ENCODE measurements at regions not wholly inside any gene's neighbourhood (a gene's known extent, or its start where the extent isn't known, plus 50 kb on each side); places are given as distances from the start of the nearest gene placed in this dataset.
"Not testable (repeated sequence)": the region's sequence is repeated elsewhere in the genome, so short reads cannot be mapped to it uniquely, and the experiment has no call there.

DNA sequence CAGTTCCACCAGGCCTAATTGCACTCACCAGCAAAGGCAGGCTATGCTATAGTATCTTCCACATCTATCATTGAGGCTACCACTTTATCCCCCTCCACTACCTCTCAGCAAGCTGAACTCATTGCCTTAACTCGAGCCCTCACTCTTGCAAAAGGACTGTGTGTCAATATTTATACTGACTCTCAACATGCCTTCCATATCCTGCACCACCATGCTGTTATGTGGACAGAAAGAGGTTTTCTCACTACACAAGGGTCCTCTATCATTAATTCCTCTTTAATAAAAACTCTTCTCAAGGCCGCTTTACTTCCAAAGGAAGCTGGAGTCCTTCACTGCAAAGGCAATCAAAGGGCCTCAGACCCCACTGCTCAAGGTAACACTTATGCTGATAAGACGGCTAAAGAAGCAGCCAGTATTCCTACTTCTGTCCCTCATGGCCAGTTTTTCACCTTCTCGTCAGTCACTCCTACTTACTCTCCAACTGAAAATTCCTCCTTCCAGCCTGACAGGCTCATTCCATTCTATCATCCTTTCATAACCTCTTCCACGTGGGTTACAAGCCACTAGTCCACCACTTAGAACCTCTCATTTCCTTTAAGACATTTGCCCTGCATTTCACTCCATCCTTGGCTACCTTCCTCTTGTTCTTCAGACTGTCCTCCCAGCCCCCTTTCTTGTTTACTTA lies 1110.9 kb upstream of the TMEM132C start:
- H3K4me1 ChIP-seq (ENCODE audit: insufficient read depth, low read length); H3K27ac ChIP-seq (ENCODE audit: low read length); H3K36me3 ChIP-seq (ENCODE audit: insufficient read depth, low read depth, low read length); H3K9me3 ChIP-seq (ENCODE audit: insufficient read depth, low read depth, low read length); H3K4me3 ChIP-seq (ENCODE audit: low read length); H3K27me3 ChIP-seq (ENCODE audit: insufficient read depth, low read length); H3K9ac ChIP-seq (ENCODE audit: low read depth, low read length): not testable (repeated sequence)

DNA sequence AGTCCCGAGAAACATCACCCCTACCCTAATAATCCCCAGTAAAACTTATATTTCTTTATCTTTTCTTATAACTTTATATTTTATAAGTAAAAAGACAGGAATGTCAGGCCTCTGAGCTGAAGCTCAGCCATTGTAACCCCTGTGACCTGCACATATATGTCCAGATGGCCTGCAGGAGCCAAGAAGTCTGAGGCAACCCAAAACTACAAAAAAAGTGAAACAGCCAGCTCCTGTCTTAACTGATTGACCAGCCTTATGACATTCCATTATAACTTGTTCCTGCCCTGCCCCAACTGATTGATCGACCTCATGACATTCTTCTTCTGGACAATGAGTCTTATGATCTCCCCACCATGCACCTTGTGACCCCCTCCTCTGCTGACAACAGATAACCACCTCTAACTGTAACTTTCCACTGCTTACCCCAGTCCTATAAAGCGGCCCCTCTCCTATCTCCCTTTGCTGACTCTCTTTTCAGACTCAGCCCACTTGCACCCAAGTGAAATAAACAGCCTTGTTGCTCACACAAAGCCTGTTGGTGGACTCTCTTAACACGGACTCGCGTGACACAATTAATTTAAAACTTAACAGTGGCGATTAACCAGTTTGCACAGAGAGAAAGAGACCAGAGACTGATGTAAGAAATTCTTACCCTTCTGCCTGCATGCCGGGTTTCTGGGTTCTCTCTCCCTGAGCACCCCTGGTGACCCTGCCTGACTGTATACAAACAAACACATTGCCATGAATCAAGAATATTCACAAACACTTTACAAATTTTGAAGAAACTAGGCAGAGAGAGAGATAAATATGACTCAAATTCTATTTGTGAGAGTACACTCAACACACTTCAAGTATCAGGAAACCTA lies 1109.2 kb upstream of the TMEM132C start:
- H3K4me1 ChIP-seq (ENCODE audit: insufficient read depth, low read length); H3K27ac ChIP-seq (ENCODE audit: low read length); H3K36me3 ChIP-seq (ENCODE audit: insufficient read depth, low read depth, low read length); H3K4me3 ChIP-seq (ENCODE audit: low read length); H3K9ac ChIP-seq (ENCODE audit: low read depth, low read length); H3K27me3 ChIP-seq (ENCODE audit: insufficient read depth, low read length); H3K9me3 ChIP-seq (ENCODE audit: insufficient read depth, low read depth, low read length): not testable (repeated sequence)

DNA sequence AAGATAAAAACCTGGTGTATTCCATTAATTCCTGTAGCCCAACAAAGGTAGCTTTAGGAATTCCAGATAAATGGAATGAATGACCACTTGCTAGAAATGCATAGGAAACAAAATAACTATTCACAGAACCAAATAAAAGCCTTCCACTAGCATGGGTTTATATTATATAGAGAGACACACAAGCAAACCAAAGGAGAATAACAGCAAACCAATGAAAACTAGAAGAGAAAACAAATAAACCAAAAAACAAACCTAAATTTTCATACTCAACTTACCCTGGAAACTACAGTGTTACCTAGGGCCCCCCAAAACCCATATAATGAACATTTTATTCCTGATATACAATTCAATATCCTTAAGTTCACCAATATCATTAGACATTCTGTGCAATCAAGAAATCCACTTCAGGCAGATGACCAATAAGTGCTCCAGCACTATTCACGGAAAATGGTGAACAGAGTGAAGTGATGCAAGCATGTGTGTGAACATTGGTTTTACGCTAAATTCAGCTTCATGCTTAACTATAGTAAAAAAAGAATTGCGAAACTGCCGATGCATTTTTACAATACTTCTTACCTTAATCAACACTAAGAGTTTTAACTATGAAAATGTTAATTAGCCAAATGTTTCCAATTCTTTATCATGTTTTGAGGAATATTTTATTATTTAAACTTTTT lies 1108.4 kb upstream of the TMEM132C start:
- H3K36me3 ChIP-seq (ENCODE audit: insufficient read depth, low read depth, low read length) = no peaks in the 10 kb centered on the region
- H3K4me1 ChIP-seq (ENCODE audit: insufficient read depth, low read length) = peaks cover 3% of the 10 kb centered on the region; the same call in 1 of the 2 replicates
- no peak overlapping the region for H3K4me3 ChIP-seq (ENCODE audit: low read length)
- H3K27me3 ChIP-seq (ENCODE audit: insufficient read depth, low read length) = no peaks in the 10 kb centered on the region
- H3K9me3 ChIP-seq (ENCODE audit: insufficient read depth, low read depth, low read length) = no peaks in the 10 kb centered on the region
- H3K9ac ChIP-seq (ENCODE audit: low read depth, low read length) = no peak overlapping the region
- H3K27ac ChIP-seq (ENCODE audit: low read length) = no peak overlapping the region

DNA sequence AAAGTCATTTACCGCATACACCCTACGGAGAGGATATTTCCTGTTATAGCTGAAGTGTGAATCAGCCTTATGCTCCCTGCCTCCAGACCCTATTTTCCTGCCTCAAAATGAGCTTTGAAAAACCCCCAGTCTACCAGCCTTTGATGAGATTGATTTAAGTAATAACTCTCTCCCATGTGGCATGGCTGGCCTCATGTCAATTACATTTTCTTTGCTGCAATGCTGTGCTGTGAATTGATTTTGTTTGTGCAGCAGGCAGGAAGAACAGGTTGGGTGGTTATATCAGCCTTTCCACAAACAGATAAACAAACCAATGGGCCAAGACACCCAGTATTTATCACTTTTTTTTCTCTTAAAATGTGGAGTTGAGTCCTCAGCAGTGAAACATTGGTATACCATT lies 1105.5 kb upstream of the TMEM132C start:
- Histone ChIP-seq H3K4me1 (ENCODE audit: insufficient read depth, low read length) (peaks cover 3% of the 10 kb centered on the region; the same call in 1 of the 2 replicates), H3K9me3 (ENCODE audit: insufficient read depth, low read depth, low read length) (no peaks in the 10 kb centered on the region), H3K4me3 (ENCODE audit: low read length) (no peak overlapping the region), H3K36me3 (ENCODE audit: insufficient read depth, low read depth, low read length) (no peaks in the 10 kb centered on the region), H3K9ac (ENCODE audit: low read depth, low read length) (no peak overlapping the region), H3K27me3 (ENCODE audit: insufficient read depth, low read length) (no peaks in the 10 kb centered on the region), H3K27ac (ENCODE audit: low read length) (no peak overlapping the region)

DNA sequence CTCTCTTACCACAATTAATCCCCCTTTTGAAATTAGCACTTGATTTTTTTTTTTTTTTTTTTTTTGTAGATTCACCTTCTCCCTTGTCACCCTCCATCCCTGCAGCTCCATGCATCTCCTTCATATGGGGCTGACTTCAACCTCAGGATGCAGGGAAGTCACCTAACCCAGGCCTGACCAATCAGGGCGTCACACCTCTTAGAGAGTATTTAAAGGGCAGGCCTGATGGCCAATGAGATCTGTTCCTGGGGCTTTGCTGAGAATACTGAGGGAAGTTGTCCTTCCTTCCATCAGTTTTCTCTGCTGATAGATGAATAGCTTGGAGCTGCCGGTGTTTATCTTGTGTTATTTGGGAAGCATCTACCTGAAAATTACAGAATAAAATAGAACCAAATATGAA lies 1104.7 kb upstream of the TMEM132C start:
- Histone ChIP-seq H3K9ac (ENCODE audit: low read depth, low read length) (no peak overlapping the region), H3K9me3 (ENCODE audit: insufficient read depth, low read depth, low read length) (no peaks in the 10 kb centered on the region), H3K4me3 (ENCODE audit: low read length) (no peak overlapping the region), H3K4me1 (ENCODE audit: insufficient read depth, low read length) (peaks cover 3% of the 10 kb centered on the region; the same call in 1 of the 2 replicates), H3K27me3 (ENCODE audit: insufficient read depth, low read length) (no peaks in the 10 kb centered on the region), H3K36me3 (ENCODE audit: insufficient read depth, low read depth, low read length) (no peaks in the 10 kb centered on the region), H3K27ac (ENCODE audit: low read length) (no peak overlapping the region)

DNA sequence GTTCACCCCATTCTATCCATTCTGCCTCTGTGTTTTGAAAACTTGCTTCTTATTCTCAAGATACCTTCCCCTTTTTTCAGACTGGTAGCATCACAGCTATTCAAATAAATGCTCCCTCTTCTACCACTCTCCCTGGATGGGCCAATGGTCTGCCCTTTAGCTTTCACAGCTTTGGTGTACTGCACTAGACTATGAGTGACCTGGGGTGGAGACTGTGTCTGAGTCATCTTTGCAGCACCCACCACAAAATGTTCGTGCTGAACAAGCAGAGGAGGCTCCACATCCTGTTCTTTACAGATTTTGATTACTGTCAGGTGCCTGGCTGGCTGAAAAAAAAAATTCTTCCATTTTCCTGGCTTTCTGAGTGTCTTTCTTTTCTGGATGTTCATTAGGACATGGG lies 1104.1 kb upstream of the TMEM132C start:
- no peaks in the 10 kb centered on the region for H3K9me3 ChIP-seq (ENCODE audit: insufficient read depth, low read depth, low read length)
- H3K4me3 ChIP-seq (ENCODE audit: low read length) = no peak overlapping the region
- H3K9ac ChIP-seq (ENCODE audit: low read depth, low read length) = no peak overlapping the region
- H3K27me3 ChIP-seq (ENCODE audit: insufficient read depth, low read length) = no peaks in the 10 kb centered on the region
- H3K36me3 ChIP-seq (ENCODE audit: insufficient read depth, low read depth, low read length) = no peaks in the 10 kb centered on the region
- H3K27ac ChIP-seq (ENCODE audit: low read length) = no peak overlapping the region
- H3K4me1 ChIP-seq (ENCODE audit: insufficient read depth, low read length) = peaks cover 3% of the 10 kb centered on the region; the same call in 1 of the 2 replicates

DNA sequence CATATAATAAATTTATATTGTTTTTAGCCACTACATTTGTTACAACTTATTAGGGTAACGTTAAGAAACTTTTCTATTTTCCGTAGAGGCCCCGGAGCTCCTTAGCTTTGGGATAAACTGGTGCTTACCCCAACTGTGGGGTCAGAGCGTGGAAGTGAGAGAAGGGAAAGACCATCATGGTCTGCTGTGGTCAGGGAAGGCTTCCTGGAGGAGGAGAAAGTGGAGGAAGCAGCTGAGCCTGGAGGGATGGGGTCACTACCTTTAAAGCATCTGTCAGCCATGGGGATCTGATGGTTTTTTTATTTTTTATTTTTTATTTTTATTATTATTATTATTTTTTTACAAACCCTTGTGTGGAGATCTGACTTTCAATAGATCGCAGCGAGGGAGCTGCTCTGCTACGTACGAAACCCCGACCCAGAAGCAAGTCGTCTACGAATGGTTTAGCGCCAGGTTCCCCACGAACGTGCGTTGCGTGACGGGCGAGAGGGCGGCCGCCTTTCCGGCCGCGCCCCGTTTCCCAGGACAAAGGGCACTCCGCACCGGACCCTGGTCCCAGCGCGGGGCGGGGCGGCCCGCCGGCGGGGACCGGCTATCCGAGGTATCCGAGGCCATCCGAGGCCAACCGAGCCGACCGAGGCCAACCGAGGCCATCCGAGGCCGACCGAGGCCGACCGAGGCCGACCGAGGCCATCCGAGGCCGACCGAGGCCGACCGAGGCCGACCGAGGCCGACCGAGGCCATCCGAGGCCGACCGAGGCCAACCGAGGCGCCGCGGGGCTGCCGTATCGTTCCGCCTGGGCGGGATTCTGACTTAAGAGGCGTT lies 1101.2 kb upstream of the TMEM132C start:
- Histone ChIP-seq H3K4me1 (ENCODE audit: insufficient read depth, low read length) (peaks cover 3% of the 10 kb centered on the region; the same call in 1 of the 2 replicates), H3K36me3 (ENCODE audit: insufficient read depth, low read depth, low read length) (no peaks in the 10 kb centered on the region), H3K27ac (ENCODE audit: low read length) (no peak overlapping the region), H3K27me3 (ENCODE audit: insufficient read depth, low read length) (no peaks in the 10 kb centered on the region; the same call in 1 of the 2 replicates), H3K9ac (ENCODE audit: low read depth, low read length) (peak overlapping the region; percentile 68; the same call in 1 of the 2 replicates), H3K9me3 (ENCODE audit: insufficient read depth, low read depth, low read length) (no peaks in the 10 kb centered on the region), H3K4me3 (ENCODE audit: low read length) (peak overlapping the region; percentile 58)

DNA sequence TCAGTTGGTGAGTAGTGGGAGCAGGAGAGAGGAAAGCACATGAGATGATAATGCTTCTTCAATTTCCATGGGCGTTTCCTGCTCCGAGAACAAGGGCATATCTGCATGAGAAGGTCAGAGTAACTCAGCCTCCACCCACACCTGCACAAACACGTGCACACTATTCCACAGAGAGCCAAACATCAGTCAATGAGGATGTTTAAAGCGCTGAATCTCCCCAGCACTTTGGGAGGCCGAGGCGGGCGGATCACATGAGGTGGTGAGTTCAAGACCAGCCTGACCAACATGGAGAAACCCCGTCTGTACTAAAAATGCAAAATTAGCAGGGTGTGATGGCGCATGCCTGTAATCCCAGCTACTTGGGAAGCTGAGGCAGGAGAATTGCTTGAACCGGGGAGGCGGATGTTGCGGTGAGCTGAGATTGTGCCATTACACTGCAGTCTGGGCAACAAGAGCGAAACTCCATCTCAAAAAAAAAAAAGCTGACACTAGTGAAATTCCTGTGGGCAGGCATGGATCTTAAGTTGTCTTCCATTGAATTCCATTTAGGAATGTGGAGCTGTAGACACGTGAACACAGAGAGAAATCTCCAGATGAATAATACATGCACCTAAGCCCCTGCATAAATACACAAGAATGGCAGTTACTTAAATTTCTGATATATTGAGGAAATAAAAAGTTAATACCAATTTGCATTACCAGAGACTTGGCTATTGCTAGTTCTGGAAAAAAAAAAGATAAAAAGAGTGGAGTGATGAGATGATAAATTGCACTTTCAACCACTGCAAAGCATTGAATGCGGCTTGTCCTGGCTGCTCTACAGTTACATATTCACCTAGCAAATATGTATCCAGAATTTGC lies 1097.4 kb upstream of the TMEM132C start:
- Histone ChIP-seq H3K4me3 (ENCODE audit: low read length) (no peak overlapping the region), H3K27ac (ENCODE audit: low read length) (no peak overlapping the region), H3K27me3 (ENCODE audit: insufficient read depth, low read length) (no peaks in the 10 kb centered on the region; the same call in 1 of the 2 replicates), H3K9me3 (ENCODE audit: insufficient read depth, low read depth, low read length) (peaks cover 10% of the 10 kb centered on the region; the same call in 1 of the 2 replicates), H3K36me3 (ENCODE audit: insufficient read depth, low read depth, low read length) (no peaks in the 10 kb centered on the region), H3K9ac (ENCODE audit: low read depth, low read length) (no peak overlapping the region), H3K4me1 (ENCODE audit: insufficient read depth, low read length) (no peaks in the 10 kb centered on the region)

DNA sequence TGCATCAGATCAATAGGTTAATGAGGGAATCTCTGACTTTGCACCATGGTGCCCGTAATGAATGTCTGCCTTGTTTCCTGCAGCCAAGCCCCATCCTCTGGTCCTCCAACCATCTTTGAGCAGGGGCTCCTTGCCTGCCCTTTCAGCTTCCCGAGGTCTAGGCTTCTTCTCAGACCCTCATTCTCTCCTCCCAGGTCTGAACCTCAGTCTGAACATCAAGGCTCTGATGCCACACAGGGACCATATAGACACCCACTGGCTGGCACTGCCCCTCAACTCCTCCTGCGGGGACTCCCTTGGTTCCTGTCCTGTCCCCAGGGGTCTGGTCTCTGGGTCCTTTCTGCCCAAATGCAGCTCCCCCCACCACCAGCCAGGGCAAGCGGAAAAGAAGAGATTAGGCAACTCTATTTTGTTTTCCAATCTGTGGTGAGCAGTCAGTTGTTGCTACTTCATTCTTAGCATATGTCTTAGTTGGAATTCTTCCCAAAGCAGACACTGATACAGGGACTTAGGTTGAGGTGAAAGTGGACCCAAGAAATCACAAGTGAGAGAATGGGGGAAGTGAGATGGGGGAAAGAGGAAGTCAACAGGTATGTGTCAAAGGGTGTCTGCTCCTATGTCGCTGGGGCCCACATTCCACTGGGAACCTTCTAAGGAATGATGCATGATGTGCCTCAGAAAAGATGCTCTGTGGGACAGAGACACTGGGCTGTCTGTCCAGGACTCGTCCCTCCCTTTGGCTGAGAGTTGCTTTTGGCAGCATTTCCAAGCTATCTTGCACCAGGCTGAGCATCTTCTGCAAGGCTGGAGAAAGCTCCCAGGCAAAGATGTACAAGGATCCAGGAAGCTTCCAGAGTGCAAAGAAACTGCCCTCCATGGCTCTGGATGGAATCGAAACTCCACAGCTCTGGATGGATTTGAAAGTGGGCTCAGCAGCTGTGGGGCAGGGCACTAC lies 1096.5 kb upstream of the TMEM132C start:
- H3K36me3 ChIP-seq (ENCODE audit: insufficient read depth, low read depth, low read length) = no peaks in the 10 kb centered on the region

DNA sequence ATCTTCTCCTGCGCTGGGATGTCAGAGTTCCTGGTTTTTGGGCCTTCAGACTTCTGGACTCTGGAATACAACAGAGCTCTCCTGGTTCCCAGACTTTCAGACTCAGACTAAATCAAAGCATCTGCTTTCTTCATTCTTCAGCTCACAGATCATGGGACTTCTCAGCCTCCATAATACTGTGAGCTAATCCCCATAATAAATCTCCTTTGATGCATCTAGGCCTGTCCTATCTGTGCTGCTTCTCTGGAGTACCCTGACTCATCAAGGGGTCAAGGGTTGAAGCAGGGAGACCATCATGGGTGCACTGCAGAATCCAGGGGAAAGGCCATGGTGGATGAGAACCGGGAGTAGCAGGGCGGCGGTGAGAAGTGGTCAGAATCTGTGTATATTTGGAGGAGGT lies 1094.1 kb upstream of the TMEM132C start:
- Histone ChIP-seq H3K9me3 (ENCODE audit: insufficient read depth, low read depth, low read length) (peaks cover 28% of the 10 kb centered on the region), H3K36me3 (ENCODE audit: insufficient read depth, low read depth, low read length) (no peaks in the 10 kb centered on the region), H3K9ac (ENCODE audit: low read depth, low read length) (no peak overlapping the region), H3K27me3 (ENCODE audit: insufficient read depth, low read length) (no peaks in the 10 kb centered on the region; the same call in 1 of the 2 replicates), H3K4me3 (ENCODE audit: low read length) (no peak overlapping the region), H3K27ac (ENCODE audit: low read length) (no peak overlapping the region), H3K4me1 (ENCODE audit: insufficient read depth, low read length) (no peaks in the 10 kb centered on the region)

More for the DNA sequence above, 1096.5 kb upstream of the TMEM132C start:
- Histone ChIP-seq H3K9ac (ENCODE audit: low read depth, low read length) (no peak overlapping the region), H3K9me3 (ENCODE audit: insufficient read depth, low read depth, low read length) (peaks cover 10% of the 10 kb centered on the region; the same call in 1 of the 2 replicates), H3K4me3 (ENCODE audit: low read length) (no peak overlapping the region), H3K4me1 (ENCODE audit: insufficient read depth, low read length) (no peaks in the 10 kb centered on the region), H3K27me3 (ENCODE audit: insufficient read depth, low read length) (no peaks in the 10 kb centered on the region; the same call in 1 of the 2 replicates), H3K27ac (ENCODE audit: low read length) (no peak overlapping the region)

All from iPS-20b (cell line).